Amniotic epithelial cell (primary cell): ENCODE measurements at regions not wholly inside any gene's neighbourhood (a gene's known extent, or its start where the extent isn't known, plus 50 kb on each side); places are given as distances from the start of the nearest gene placed in this dataset.
A peak's percentile ranks its signal among the peaks of the same experiment; 100 is the strongest.
"Not testable (repeated sequence)": the region's sequence is repeated elsewhere in the genome, so short reads cannot be mapped to it uniquely, and the experiment has no call there.

Experiments used
- DNase-seq: peaks from one replicate; pipeline ENCODE4 v3.0.0-alpha.2; 2010; ENCODE audit warnings: low read depth

DNA sequence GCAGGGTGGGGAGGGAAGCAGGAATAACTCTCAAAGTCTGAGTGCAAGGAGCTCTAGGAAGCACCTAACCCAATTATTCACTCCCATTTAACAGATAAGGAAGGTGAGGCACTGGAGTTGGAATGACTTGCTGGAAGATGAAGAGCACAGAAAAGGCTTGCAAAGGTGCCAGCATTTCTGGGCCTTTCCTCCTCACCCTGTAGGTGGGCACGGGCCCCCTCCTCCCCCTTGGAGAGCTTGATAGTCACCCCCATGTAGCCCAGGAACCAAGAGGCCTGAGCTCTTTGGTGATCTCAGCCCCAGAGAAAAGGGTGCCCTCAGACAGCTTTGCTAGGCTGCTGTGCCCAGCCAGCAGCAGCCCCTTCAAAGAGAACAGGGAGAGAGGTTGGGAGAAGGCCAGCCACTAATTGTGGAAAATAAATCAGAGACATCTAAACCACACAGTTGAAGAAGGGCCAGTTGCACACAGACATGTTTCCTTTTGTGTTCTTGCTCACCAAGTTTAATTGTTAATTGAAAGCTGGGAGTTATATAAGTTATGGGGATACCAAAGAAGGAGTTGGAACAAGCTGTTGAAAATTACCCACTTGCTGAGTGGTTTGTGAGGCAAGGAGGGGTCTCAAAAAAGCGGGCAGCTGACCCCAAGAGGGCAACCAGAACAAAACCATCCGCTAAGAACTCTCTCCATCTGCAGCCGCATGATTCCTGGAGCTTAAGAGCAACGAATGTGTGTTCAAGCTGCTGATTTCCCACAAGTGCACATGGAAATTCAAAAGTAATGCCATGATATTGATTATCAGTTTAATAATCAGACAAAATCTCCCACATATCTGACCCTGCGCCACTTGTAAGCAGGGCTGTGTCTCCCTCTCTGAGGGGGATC is 77.0 kb downstream of the MRPL14 start:
- DNase-seq = peak; percentile 71

DNA sequence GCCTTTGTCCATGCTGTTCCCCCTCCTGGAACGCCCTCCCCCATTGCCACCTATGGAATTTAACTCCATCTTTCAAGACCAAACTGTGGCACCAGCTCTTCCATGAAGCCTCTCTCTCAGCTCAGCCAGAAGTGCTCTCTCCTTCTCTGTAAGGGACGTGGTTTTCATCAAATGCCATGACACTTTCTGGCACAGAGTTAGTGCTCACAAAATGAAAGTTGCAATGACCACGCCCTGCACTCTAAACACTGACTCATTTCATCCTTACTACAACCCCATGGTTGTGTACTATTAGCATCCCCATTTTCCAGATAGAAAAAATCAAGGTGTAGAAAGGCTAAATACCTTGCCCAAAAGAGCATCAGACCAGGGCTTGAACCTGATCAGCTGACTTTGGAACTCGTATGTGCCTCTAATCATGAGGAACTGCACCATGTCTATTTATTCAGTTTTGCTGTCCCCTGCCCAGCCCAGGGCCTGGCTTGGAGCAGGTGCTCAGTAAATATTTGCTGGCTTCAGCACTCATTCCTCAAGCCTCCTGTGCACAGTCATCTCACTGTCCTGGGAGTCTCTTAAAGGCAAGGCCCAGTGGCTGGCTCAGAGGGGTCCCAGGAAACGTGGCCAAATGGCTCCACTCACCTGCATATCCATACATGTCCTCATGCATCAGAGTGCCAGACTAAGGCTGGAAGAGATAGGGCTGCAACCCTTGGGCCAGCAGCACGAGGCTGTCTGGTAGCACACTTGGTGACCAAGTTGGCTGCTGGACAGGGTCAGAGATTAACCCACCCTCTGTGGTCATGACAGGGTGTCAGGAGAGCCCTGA is 77.9 kb downstream of the MRPL14 start:
- peak; percentile 70 for DNase-seq

DNA sequence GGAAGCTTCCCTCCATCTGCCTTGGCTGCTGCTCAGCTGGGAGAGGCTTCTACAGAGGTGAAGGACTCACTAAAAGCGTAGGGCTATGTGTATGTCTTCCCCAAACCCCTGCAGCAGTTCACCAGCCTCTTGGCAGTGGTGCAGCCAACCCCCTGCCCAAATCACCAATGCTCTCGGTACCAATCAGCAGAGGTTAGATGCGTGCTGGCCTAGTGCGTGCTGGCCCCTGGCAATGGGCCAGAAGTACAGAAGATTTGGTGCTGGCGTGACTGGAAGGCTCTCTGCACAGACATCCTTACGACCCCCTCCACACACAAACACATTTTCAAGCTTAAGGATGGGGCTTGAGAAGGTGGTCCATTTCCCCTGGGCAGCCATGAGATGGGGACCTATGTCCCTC is 79.0 kb downstream of the MRPL14 start:
- DNase-seq = no peak

DNA sequence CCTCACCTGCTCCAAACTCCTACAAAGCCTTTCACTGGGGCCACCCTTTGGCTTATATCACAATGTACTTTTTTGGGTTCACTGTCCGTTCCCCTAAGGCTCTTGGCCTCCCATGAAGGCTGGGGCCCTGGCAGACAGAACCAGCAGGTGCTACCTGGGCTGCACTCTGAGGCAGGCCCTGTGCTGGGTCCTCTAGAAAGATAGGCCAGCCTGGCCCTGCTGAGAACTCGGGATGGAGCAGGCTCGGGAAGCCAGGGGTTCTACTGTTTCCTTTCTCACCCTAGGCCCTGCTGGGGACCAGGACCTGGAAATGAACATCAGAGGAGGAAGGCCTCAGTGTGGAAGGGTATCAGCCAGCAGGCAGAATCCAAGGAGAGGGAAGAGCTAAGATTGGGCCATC is 79.5 kb downstream of the MRPL14 start:
- no peak for DNase-seq

DNA sequence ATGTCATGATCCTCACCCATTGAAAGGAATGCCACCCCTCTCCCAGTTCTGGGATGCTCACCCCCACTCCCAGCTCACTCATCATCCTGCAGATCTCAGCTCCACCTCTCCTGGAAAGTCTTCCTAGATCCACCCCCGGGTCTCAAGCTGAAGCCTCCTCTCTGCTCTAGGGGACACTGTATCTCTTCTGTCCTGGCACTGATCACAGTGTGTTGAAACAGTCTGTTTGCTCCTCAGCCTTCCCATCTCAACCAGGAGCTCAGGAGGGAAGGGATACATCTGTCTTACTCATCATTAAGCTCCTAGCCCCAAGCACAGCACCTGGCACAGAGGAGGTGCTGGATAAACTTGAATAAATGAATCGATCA is 80.1 kb downstream of the MRPL14 start:
- no peak for DNase-seq

DNA sequence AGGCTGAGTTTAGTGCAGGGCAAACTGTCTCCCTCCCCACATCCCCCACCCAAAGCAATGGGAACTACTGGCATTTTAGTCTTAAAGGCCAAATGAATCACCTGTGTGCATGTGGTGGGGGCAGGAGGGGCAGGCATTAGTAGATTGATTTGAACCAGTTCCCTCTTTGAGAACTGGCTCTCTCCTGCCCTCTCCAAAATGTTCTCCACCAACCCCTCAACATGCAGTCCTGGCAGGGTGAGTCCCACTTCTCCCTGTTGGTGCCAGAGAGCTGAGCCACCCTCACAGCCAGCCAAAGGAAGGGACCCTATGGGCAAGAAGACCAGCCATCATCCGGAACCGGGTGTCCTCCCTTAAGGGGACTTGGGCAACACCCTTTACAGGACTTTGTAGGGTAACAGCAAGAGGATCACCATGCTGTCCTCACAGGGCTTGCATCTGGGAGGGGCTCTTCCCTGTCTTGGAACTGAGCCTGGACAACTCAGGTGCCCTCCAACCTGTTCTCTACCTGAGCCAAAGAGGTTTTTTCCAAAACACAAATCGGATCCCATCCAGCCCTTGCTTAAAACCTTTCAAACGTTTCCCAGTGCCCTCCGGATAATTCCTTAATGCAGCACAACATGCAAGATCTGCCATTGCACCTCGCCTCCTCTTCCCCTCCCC is 80.6 kb downstream of the MRPL14 start:
- no peak for DNase-seq

DNA sequence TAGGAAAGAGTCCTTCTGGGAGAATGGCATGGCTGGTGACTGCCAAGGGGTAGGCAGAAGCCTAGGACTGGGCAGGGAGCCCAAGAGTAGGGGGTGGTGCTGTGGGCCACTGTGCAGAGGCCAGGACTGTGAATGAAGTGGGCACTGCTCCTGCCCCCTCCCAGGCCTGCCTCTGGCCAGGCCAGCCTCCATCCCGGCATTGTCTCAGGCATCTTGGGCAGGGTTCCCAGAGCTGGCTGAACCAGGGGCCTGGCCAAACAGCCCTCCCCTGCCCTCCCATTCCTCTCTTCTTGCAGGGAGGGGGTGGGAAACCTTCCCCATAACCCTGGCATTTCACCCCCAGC is 81.6 kb downstream of the MRPL14 start:
- no peak for DNase-seq

DNA sequence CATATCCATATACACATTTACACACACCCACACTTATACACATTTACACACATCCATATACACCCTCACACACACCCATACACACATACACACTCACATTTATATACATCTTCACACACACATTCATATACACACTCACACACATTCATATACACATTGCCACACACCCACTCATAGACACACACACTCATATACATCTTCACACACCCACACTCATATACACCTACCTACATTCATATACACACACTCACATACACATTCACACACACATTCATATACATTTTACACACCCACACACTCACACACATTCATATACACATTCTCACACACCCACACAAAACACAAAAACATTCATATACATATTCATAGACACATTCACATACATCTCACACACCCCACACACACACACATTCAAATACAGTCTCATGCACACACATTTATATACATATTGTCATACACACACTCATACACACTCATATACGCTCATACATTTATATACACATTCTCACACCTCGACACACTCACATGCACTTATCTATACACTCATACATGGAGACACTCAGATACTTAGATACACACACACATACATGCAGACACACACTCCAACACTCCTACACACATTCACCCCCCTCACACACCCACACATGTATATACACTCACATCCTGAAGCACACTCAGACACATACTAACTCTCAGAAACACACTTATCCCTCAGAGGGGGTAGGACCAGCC is 82.1 kb downstream of the MRPL14 start:
- no peak for DNase-seq

DNA sequence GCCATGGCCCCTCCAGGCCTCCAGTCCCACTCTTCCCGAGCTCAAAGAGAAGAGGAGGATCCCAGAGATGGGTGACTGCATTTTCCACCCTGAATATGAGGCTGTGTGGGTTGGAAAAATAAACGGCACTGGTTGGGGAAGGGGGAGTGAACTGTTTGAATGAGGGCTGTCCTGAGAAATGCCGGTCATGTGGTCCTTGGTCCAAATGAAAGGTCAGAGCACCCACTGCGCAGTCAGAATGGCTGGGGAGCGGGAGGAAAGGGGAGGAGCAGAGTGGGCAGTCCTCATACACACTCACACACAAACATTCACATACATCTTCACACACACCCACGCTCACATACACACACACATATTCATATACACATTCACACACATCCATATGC is 83.1 kb downstream of the MRPL14 start:
- DNase-seq = no peak

DNA sequence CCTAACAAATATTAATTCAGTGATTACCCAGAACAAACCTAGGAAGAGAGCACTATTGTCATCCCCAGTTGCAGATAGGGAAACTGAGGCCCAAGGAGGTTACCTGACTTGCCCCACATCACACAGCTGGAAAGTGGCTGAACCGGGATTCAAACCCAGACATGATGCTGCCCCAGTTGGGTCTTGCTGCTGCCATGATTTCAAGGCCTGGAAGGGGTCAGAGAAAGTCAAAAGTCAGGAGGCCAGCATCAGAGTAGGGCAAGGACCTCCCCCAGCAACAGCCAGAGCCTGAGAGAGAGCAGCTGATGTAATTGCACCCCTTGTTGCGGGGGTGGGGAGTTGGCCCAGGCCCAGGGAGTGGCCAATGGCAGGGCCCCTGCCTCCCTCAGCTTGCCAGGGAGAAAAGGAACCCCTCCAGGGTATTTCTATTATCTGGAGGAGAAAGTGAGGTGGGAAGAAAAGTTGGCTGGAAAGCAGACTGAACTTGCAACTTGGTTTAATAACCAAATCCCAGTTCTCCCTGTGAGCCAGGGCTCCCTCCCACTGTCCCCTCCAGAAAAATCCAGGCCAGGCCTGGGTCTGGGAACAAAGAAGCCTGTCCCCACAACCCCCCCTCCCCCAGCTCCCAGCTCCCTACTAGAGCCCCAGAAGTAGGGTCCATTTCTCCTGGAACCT is 83.6 kb downstream of the MRPL14 start:
- DNase-seq = no peak

DNA sequence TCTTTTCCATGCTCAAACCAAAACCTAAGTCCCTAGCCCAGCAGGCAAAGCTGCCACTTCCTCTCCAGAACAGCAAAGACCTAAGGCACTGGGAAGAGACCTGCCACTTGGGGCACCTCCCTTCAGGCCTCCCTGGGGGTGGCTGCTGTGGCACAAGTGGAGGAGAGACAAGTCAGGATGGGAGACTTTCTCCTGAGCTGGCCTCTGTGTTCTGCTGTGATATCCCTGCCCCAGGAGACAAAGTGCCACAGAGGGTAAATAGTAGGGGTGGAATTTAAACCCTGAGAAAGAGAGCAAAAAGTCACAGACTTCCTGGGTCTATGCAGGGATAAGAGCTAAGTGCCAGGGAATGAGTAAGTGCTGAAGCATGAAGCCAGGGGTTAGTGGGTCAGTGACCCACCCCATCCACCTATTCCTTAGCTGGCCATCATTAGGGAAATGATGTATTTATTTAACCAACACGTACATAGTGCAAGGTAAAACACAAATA is 84.2 kb downstream of the MRPL14 start:
- DNase-seq = no peak

DNA sequence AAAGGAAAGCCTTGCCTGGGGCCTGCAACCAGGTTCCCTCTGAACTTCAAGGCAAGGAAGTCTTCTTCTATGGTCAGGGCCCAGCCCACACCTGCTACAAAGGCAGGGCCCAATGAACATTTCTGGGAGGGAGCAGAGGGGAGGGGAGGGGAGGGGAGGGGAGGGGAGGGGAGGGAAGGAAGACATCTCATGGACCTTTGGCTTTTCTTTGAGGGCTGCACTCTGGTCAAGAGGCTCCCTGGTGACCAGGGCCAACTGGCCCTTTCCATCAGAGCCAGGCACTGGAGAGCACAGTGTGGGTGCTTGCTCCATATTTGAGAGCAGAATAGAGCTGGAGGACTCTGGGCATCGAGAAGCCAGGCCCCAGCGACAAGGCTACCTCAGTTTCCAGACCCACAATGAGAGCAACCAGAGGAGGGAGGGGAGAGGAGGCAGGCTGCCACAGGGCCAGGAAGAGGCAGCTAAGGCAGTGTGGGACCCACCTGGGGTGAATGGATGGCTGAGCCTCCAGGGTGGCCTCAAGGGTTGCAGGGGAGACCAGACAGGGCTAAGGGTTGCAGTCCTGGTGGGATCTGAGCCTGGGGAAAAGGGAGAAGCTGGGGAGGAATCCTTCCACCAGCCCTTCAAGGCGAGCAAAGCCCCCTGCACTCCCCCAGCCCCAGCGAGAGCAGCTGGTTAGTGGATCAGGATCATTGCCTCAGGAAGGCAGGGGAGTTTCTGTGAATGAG is 84.8 kb downstream of the MRPL14 start:
- no peak for DNase-seq

DNA sequence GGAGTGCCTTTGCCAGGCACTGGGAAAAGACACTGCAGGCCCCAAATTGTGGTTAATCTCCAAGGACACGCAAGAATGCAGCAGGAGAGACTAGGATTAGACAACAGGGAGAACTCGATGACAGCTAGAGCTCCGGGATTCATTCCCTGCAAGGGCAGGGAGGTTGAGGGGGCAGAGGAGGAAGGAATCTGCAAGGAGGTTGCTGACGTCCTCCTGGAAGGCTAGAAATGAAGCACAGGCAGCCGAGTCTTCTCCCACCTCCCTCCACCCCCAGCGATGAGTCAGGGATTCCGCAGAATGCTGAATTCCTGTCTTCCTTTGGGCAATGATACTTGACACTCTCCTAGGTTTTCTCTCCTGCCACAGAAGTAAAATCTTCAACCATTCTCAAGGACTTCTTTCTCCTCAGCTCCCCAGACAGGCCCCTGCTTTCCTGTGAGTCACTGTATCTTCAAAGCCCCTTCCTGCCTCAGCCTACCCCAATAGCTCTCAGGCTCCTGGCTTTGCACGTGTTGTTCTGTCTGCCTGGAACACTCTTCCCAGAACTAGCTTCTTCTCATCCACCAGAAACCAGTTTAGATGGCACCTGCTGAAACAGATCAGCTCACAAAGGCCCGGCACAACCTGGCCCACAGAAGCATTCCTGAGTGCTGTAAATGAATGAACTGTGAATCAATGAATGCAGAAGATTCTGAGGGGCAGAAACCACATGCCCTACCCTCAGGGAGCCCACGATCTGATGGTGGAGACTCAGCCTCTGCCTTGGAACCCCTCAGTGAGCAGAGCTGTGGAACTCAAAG is 85.6 kb downstream of the MRPL14 start:
- peak; percentile 99 for DNase-seq

DNA sequence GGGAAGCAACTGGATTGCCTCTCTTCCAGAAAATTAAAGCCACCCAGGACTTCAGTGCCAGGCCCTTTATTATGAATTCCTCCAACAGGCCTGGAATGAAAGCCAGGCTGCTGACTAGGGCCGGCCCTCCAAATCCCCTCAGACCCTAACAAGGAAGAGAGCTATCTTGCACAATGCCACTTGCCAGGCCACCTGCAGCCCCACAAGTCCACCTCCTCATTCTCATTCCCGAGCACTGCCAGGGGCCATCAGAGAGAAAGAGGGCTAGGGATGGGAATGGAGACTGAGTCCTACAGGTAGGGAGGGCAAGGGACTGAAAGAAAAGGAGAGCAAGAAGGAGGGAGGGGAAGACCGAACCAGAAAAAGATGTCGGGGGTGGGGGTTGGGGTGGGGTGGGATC is 86.5 kb downstream of the MRPL14 start:
- no peak for DNase-seq

DNA sequence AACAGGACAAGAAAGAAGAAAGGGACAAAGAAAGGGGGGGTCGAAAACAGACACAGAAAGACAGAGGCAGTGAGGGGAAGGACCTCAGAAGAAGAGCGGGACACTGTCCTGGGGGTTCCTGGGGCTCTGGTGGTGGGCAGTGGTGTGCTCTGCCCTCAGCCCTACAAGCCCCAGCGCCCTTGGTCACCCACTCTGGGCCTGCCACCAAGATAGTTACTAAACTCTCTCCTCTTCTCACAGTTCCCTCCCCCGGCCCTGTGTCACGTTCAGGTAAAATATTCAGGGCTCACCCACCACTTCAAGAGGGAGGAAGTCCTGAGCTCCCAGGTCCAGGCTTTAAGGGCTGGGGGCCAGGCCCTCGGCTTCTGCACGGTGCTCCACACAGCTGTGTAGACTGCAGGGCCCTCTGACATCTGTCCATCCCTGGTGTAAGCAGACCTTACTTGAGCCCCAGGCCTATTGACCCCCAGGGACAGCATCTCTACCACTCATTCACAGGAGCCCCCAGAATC is 87.4 kb downstream of the MRPL14 start:
- DNase-seq = no peak

DNA sequence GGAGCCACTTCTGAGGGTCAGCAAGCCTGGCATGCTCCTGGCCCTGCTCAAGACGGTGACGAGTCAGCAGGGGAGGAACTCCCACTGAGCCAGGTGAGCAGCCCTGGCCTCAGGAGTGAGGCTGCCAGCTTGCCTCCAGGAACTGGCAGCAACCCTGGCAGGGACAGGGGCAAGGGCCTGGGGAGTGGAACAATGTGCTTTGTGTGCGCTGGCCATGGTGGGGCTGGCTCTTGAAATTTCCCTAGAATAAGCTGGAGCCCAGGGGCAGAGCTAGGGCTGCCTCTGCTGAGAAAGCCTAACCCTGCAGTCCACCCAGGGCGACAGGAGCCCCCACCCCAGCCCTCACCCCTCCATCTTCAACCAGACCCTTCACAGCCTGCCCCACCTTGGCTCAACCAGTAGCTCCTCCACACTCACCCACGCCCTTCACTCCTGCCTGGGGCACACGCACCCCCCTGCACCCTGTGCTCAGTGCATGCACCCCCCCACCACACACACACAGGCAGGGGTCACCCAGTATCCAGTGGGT is 88.0 kb downstream of the MRPL14 start:
- no peak for DNase-seq

DNA sequence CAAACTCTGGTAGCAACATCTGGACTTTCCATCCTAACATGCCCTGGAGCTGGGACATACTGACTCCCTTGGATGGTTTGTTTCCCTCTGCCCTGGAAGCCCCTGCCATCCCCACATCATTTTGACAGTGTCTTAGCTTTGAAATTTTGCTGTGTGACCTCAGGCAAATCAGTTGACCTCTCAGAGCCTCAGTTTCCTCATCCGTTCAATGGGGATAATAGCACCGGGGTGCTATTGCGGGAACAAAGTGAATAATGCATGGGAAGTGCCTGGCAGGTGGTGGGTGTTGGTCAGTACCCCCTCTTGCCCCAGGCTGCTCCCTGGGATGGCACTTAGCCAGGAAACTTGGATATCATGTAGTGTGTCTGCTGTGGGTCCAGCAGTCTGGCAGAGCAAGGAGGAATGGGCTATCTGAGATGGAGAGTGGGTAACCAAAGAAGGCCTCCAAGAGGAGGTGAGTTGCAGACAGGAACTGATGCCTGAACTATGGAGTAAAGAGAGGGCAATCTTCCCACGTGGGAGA is 88.6 kb downstream of the MRPL14 start:
- DNase-seq = no peak

DNA sequence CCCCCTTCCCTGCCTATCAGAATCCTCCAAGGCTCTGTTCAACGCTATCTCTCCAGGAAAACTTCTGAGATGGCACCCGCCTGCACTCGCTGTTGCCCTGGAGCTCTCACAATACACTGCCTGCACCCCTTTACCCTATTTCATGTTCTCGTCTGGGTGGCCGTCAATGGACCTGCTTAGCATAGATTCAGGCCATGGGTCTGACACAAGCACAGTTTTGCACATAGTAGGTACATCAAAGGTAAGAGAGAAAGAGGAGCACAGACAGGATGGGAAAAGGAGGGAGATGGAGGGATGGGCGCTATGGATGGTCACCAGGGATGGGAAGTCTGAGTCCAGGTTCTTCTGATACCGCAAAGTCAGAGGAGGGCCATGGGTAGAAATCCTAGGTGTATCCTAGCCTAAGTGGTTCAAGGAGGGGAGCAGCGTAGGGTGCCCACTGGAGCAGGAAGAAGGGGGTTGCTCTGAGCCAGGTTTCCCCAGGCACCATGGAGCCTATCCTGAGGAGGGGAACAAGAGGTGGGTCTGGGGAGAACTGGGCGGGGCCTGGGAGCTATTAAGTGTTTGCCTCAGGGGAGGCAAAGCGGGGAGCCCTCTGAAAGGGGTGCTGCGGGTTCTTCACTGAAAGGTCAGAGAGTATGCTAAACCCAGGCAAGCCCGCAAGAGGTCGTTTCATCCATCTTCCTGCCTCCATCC is 89.3 kb downstream of the MRPL14 start:
- DNase-seq = no peak

DNA sequence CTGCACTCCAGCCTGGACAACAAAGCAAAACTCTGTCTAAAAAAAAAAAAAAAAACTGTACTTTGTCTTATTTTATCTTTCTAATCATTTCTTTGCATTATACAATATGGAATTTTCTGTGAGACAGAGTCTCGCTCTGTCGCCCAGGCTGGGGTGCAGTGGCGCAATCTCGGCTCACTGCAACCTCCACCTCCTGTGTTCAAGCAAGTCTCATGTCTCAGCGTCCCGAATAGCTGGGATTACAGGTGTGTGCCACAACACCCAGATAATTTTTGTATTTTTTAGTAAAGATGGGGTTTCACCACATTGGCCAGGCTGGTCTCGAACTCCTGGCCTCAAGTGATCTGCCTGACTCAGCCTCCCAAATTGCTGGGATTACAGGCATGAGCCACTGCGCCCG is 90.0 kb downstream of the MRPL14 start:
- not testable (repeated sequence) for DNase-seq
